Esophagus muscularis mucosa (tissue), 4 donors: ENCODE measurements at regions not wholly inside any gene's neighbourhood (a gene's known extent, or its start where the extent isn't known, plus 50 kb on each side); places are given as distances from the start of the nearest gene placed in this dataset.

Source experiments
- DNase-seq: peaks from one replicate; pipeline ENCODE4 v3.0.0-alpha.2; 2017; ENCODE audit errors: extremely low spot score
- H3K27ac ChIP-seq, 4 donors: fragments of 200-600 bp; sonication (generic); replicated peaks in 1 of 4; 1 replicate in 3 of 4; 2 replicates in 1 of 4; pipeline ENCODE4 v1.5.1; 2016 to 2019; ENCODE audit warnings: mild to moderate bottlenecking in 1 of 4
- H3K27me3 ChIP-seq, 4 donors: fragments of 200-600 bp; sonication (generic); one replicate each; pipeline versions ENCODE4 v1.5.1 to v1.6.0; 2016 to 2019
- H3K36me3 ChIP-seq, 4 donors: fragments of 200-600 bp; sonication (generic); one replicate each; pipeline ENCODE4 v1.5.1; 2016 to 2019
- H3K4me1 ChIP-seq, 4 donors: fragments of 200-600 bp; sonication (generic); one replicate each; pipeline ENCODE4 v1.5.1; 2016 to 2019
- H3K4me3 ChIP-seq, 4 donors: fragments of 200-600 bp; sonication (generic); 1 replicate in 2 of 4; 2 replicates in 2 of 4; pipeline ENCODE4 v1.5.1; 2016 to 2019; ENCODE audit warnings: mild to moderate bottlenecking in 4 of 4, moderate library complexity in 1 of 4
- H3K9me3 ChIP-seq, 4 donors: fragments of 200-600 bp; sonication (generic); 1 replicate in 3 of 4; 2 replicates in 1 of 4; pipeline ENCODE4 v1.5.1; 2016 to 2019
- EP300 ChIP-seq: sonication (generic); formaldehyde crosslinking; IDR thresholded peaks from one replicate; pipeline ENCODE4 v1.6.1; 2017; ENCODE audit warnings: antibody characterized with exemption
- POLR2A ChIP-seq: fragments of 450-650 bp; IDR thresholded peaks from one replicate; pipeline ENCODE4 v1.6.1; 2017; ENCODE audit warnings: antibody characterized with exemption, moderate library complexity, mild to moderate bottlenecking, low read depth
- POLR2AphosphoS5 ChIP-seq, 2 donors: sonication (generic); formaldehyde crosslinking; IDR thresholded peaks; one replicate each; pipeline ENCODE4 v1.6.1; 2017; ENCODE audit warnings: antibody characterized with exemption in 2 of 2
- WGBS: methylation state at CpG from one replicate; pipeline ENCODE4 v1.1.5; 2018; 5-methylcytosine and 5-hydroxymethylcytosine counted together
- intact Hi-C: fragments of 100-400 bp; cut with DNase I; formaldehyde crosslinking; loops from one replicate; pipeline ENCODE4 v1.15.1; 2023
- TF ChIP-seq, protein P1 (sequence below), 3 experiments: fragments of 200-600 bp in 2 of 3; fragments of 450-650 bp in 1 of 3; sonication (generic) in 2 of 3; IDR thresholded peaks; one replicate each; pipeline ENCODE4 v1.5.1; 2017 to 2019; ENCODE audit warnings: antibody characterized with exemption in 3 of 3, mild to moderate bottlenecking in 2 of 3, moderate library complexity in 1 of 3

DNA sequence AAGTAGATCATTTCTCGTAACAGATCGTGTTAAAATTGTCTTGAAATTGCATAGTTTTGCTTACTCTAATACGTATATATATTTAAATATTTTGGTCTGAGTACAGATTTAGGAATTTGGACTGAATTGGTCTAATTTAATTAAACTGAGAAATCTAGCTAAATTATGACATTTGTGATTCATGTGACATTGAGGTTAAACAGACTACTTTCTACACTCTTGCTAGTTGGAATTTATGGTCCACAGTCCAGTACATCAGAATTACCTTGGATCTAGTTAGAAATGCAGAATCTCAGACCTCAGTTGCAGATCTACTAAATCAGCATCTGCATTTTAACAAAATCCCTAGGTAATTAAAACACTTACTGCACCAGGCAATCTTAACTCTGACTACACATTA is 609.7 kb upstream of the GOLIM4 start:
- H3K27me3 ChIP-seq = no peaks in the 10 kb centered on the region
- intact Hi-C loops = no loop called here
- 85% methylated on average over 3 of the region's 3 CpGs for WGBS
- TF ChIP-seq EP300 = no peak
- TF ChIP-seq POLR2AphosphoS5 (IDR thresholded peaks at IDR 0.05) = no peak
- TF ChIP-seq, protein P1, sequence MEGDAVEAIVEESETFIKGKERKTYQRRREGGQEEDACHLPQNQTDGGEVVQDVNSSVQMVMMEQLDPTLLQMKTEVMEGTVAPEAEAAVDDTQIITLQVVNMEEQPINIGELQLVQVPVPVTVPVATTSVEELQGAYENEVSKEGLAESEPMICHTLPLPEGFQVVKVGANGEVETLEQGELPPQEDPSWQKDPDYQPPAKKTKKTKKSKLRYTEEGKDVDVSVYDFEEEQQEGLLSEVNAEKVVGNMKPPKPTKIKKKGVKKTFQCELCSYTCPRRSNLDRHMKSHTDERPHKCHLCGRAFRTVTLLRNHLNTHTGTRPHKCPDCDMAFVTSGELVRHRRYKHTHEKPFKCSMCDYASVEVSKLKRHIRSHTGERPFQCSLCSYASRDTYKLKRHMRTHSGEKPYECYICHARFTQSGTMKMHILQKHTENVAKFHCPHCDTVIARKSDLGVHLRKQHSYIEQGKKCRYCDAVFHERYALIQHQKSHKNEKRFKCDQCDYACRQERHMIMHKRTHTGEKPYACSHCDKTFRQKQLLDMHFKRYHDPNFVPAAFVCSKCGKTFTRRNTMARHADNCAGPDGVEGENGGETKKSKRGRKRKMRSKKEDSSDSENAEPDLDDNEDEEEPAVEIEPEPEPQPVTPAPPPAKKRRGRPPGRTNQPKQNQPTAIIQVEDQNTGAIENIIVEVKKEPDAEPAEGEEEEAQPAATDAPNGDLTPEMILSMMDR (IDR thresholded peaks at IDR 0.05) = no peak
- TF ChIP-seq POLR2A = no peak
- no peak overlapping the region for H3K27ac ChIP-seq
- no peak overlapping the region for H3K4me3 ChIP-seq
- peaks cover 0 to 7% (median 2%) of the 10 kb centered on the region in 4 donors for H3K9me3 ChIP-seq
- DNase-seq = no peak
- no peaks in the 10 kb centered on the region for H3K4me1 ChIP-seq
- no peaks in the 10 kb centered on the region for H3K36me3 ChIP-seq

DNA sequence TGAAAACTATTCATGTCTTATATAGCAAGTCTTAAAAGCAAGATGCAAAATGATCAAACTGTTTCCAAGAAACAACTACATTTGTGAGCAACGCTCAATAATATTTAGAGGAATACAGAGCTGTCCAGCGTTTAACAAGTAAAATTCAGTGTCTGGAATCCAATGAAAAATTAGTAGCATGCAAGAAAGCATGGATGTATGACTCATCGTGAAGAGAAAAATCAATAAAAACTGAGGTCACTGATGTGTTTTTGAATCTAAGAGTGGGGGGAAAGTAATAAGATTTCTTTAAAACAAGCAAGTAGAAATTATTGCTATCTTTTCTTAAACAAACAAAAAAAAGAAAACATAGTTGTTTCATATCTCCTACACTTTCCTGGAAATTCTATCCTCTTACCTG is 600.3 kb upstream of the GOLIM4 start:
- H3K4me3 ChIP-seq = no peak overlapping the region
- no peaks in the 10 kb centered on the region for H3K27me3 ChIP-seq
- intact Hi-C loops = no loop called here
- no peak overlapping the region for H3K27ac ChIP-seq
- no peak for TF ChIP-seq POLR2A
- TF ChIP-seq EP300 = no peak
- TF ChIP-seq, protein P1 (IDR thresholded peaks at IDR 0.05) = no peak
- TF ChIP-seq POLR2AphosphoS5 (IDR thresholded peaks at IDR 0.05) = no peak
- 81% methylated on average over 3 of the region's 3 CpGs for WGBS
- H3K36me3 ChIP-seq = no peaks in the 10 kb centered on the region
- H3K4me1 ChIP-seq = no peaks in the 10 kb centered on the region
- peaks cover 0 to 12% (median 5%) of the 10 kb centered on the region in 4 donors for H3K9me3 ChIP-seq
- DNase-seq = no peak

DNA sequence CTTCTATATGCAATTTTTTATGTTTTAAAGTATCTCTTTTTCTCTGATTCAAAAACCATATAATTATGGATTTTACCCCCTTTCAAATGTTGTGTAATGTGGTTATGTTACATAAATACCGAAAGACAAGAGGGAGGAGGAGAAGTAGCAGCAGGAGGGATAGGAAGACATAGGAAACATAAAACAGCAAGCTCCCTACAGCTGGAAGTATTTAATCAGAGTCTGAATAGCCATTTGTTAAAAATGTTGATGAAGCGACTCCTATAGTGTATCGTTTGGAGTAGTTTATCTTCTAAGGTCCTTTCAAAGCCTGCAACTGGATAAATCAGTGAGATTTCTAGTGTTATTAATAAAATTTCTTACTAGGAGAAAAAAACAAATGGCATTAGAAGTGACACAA is 598.1 kb upstream of the GOLIM4 start:
- H3K27me3 ChIP-seq = no peaks in the 10 kb centered on the region
- no peak overlapping the region for H3K27ac ChIP-seq
- intact Hi-C loops = no loop called here
- DNase-seq = no peak
- H3K9me3 ChIP-seq = no peaks in the 10 kb centered on the region
- H3K4me1 ChIP-seq = no peaks in the 10 kb centered on the region
- no peak for TF ChIP-seq POLR2AphosphoS5 (IDR thresholded peaks at IDR 0.05)
- WGBS = 70% methylated on average over 3 of the region's 3 CpGs
- H3K4me3 ChIP-seq = no peak overlapping the region
- no peaks in the 10 kb centered on the region for H3K36me3 ChIP-seq

DNA sequence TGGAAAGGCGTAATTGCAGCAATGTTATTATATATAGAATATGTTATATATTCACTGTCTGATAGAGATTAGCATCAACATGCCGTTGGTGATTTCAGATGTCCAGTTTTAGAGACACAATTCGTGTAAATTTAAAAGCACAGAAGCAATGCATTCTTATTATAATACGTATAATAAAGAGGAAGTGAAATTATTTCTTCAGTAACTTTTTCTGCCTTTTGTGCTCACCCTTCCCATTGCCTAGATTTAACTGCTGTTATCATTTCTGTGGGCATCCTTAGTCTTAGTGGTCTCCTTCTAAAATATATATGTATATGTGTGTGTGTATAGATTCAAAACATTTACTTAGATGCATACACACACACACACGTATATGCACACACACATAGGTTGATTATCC is 592.5 kb upstream of the GOLIM4 start:
- WGBS = 94% methylated on average over 5 of the region's 5 CpGs
- TF ChIP-seq EP300 (no peak), POLR2A (no peak), POLR2AphosphoS5 (IDR thresholded peaks at IDR 0.05) (no peak)
- TF ChIP-seq, protein P1 (IDR thresholded peaks at IDR 0.05) = no peak
- no peak for DNase-seq
- intact Hi-C loops = no loop called here
- Histone ChIP-seq H3K36me3 (no peaks in the 10 kb centered on the region), H3K27me3 (no peaks in the 10 kb centered on the region), H3K4me1 (no peaks in the 10 kb centered on the region), H3K9me3 (no peaks in the 10 kb centered on the region), H3K27ac (no peak overlapping the region), H3K4me3 (no peak overlapping the region)

DNA sequence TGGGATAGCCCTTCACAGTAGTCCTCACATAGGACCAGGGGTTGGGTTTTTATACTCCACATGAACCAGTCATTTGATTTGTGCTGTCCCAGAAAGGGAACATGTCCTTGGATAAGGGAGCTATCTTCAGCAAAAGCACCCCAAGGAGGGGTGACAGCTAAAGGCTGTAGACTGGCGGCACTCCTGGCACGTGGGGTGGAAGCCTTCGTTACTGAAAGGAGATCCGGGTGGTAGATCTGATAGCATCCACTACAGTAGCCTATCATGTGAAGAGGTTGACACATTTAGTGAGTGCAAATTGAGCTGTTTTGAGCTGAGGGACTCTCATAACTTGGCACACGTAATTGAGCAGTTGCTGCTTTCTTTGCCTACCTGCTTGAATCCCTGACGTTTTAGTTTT is 588.8 kb upstream of the GOLIM4 start:
- no peak for DNase-seq
- WGBS = 84% methylated on average over 6 of the region's 6 CpGs
- Histone ChIP-seq H3K9me3 (no peaks in the 10 kb centered on the region), H3K27me3 (no peaks in the 10 kb centered on the region), H3K36me3 (no peaks in the 10 kb centered on the region), H3K4me3 (no peak overlapping the region), H3K27ac (no peak overlapping the region), H3K4me1 (no peaks in the 10 kb centered on the region)
- no peak for TF ChIP-seq EP300
- TF ChIP-seq, protein P1 (IDR thresholded peaks at IDR 0.05) = no peak
- no peak for TF ChIP-seq POLR2AphosphoS5 (IDR thresholded peaks at IDR 0.05)
- TF ChIP-seq POLR2A = no peak
- intact Hi-C loops = no loop called here
